Adrenal gland (tissue), 9 donors: ENCODE measurements at regions not wholly inside any gene's neighbourhood (a gene's known extent, or its start where the extent isn't known, plus 50 kb on each side); places are given as distances from the start of the nearest gene placed in this dataset.

Source experiments
- DNase-seq, 7 donors: peaks; one replicate each; pipeline ENCODE4 v3.0.0-alpha.2; 2019 to 2020
- H3K27ac ChIP-seq, 5 donors: fragments of 200-600 bp; sonication (generic) in 4 of 5; 1 replicate in 3 of 5; 2 replicates in 2 of 5; pipeline versions ENCODE4 v1.5.1 to v1.8.0; 2016 to 2020; ENCODE audit warnings: mild to moderate bottlenecking in 1 of 5
- H3K27me3 ChIP-seq: fragments of 200-600 bp; 2 replicates; pipeline ENCODE4 v1.8.0; 2021
- H3K36me3 ChIP-seq, 2 donors: fragments of 200-600 bp; replicated peaks in 1 of 2; 1 replicate in 1 of 2; 2 replicates in 1 of 2; pipeline versions ENCODE4 v1.5.1 to v1.8.0; 2018 to 2022
- H3K4me1 ChIP-seq, 2 donors: fragments of 200-600 bp; replicated peaks in 1 of 2; 1 replicate in 1 of 2; 2 replicates in 1 of 2; pipeline versions ENCODE4 v1.5.1 to v1.8.0; 2018 to 2021
- H3K4me3 ChIP-seq, 4 donors: fragments of 200-600 bp; sonication (generic) in 3 of 4; one replicate each; pipeline ENCODE4 v1.5.1; 2016 to 2018
- H3K9me3 ChIP-seq, 3 donors: fragments of 200-600 bp; sonication (generic) in 1 of 3; replicated peaks in 1 of 3; 1 replicate in 2 of 3; 2 replicates in 1 of 3; pipeline versions ENCODE4 v1.5.1 to v1.8.0; 2016 to 2021
- POLR2A ChIP-seq, 2 donors: fragments of 450-650 bp; IDR thresholded peaks; one replicate each; pipeline ENCODE4 v1.6.1; 2017; ENCODE audit warnings: antibody characterized with exemption in 2 of 2, mild to moderate bottlenecking in 2 of 2, moderate library complexity in 1 of 2
- WGBS, 4 donors: extraction: QIAGEN DNeasy Blood & Tissue Kit in 2 of 4; methylation state at CpG; one replicate each; pipeline versions ENCODE4 v1.1.5 to v1.1.7; 2013 to 2017; 5-methylcytosine and 5-hydroxymethylcytosine counted together
- intact Hi-C, 2 donors: fragments of 100-400 bp; cut with DNase I; formaldehyde crosslinking; loops; one replicate each; pipeline versions ENCODE4 v1.14.1 to v1.15.0; 2022 to 2023
- TF ChIP-seq, protein P1 (sequence below), 6 experiments: fragments of 450-650 bp in 4 of 6; fragments of 200-600 bp in 2 of 6; sonication (generic) in 1 of 6; IDR thresholded peaks; 1 replicate in 5 of 6; 2 replicates in 1 of 6; pipeline versions ENCODE4 v1.5.1 to v1.8.0; 2016 to 2021; ENCODE audit warnings: antibody characterized with exemption in 6 of 6, mild to moderate bottlenecking in 2 of 6, moderate library complexity in 1 of 6
- donor health status: healthy with polysubstance abuse.
- donor health status: Bipolar disorder and iron deficiency.
- donor health status: DM: yes; HTN: yes; CAD: no.
- donor health status: DM: no; HTN: no; CAD: no.
- donor health status: DM: no; HTN: no; CAD: no.

- no peaks in the 10 kb centered on the region for H3K36me3 ChIP-seq
- WGBS, 4 donors = 41 to 62% (median 47%) methylated on average over 2 of the region's 2 CpGs
- DNase-seq = no peak
- H3K4me3 ChIP-seq = no peak overlapping the region
- intact Hi-C loops = no loop called here
- TF ChIP-seq, protein P1, sequence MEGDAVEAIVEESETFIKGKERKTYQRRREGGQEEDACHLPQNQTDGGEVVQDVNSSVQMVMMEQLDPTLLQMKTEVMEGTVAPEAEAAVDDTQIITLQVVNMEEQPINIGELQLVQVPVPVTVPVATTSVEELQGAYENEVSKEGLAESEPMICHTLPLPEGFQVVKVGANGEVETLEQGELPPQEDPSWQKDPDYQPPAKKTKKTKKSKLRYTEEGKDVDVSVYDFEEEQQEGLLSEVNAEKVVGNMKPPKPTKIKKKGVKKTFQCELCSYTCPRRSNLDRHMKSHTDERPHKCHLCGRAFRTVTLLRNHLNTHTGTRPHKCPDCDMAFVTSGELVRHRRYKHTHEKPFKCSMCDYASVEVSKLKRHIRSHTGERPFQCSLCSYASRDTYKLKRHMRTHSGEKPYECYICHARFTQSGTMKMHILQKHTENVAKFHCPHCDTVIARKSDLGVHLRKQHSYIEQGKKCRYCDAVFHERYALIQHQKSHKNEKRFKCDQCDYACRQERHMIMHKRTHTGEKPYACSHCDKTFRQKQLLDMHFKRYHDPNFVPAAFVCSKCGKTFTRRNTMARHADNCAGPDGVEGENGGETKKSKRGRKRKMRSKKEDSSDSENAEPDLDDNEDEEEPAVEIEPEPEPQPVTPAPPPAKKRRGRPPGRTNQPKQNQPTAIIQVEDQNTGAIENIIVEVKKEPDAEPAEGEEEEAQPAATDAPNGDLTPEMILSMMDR (IDR thresholded peaks at IDR 0.05) = no peak
- TF ChIP-seq POLR2A (IDR thresholded peaks at IDR 0.05) = no peak
- no peaks in the 10 kb centered on the region for H3K4me1 ChIP-seq
- no peaks in the 10 kb centered on the region for H3K9me3 ChIP-seq
- peaks cover 5% of the 10 kb centered on the region for H3K27me3 ChIP-seq
- no peak overlapping the region for H3K27ac ChIP-seq
These were observed 57.4 kb upstream of the SLC6A14 start for GRCh38 chrX:116378961-116379360.

- Histone ChIP-seq H3K4me1 (no peaks in the 10 kb centered on the region), H3K27ac (no peak overlapping the region), H3K36me3 (no peaks in the 10 kb centered on the region), H3K4me3 (no peak overlapping the region), H3K27me3 (peaks cover 5% of the 10 kb centered on the region), H3K9me3 (no peaks in the 10 kb centered on the region)
- WGBS, 4 donors = 59 to 70% (median 65%) methylated on average over 4 of the region's 4 CpGs
- no peak for DNase-seq
- intact Hi-C loops = no loop called here
- TF ChIP-seq POLR2A (IDR thresholded peaks at IDR 0.05) = no peak
- TF ChIP-seq, protein P1 (IDR thresholded peaks at IDR 0.05) = no peak
These were observed 56.6 kb upstream of the SLC6A14 start for GRCh38 chrX:116379854-116380253.

GRCh38 chrX:116384406-116384954, 51.9 kb upstream of the SLC6A14 start:
- WGBS, 4 donors = 44 to 79% (median 59%) methylated on average over 3 of the region's 3 CpGs
- H3K27me3 ChIP-seq = no peaks in the 10 kb centered on the region
- DNase-seq = no peak
- intact Hi-C loops = no loop called here
- no peaks in the 10 kb centered on the region for H3K9me3 ChIP-seq
- no peaks in the 10 kb centered on the region for H3K4me1 ChIP-seq
- TF ChIP-seq POLR2A (IDR thresholded peaks at IDR 0.05) = no peak
- TF ChIP-seq, protein P1 (IDR thresholded peaks at IDR 0.05) = no peak
- no peak overlapping the region for H3K27ac ChIP-seq
- no peaks in the 10 kb centered on the region for H3K36me3 ChIP-seq
- H3K4me3 ChIP-seq = no peak overlapping the region
